ENCODE measurements at regions not wholly inside any gene's neighbourhood (a gene's known extent, or its start where the extent isn't known, plus 50 kb on each side); places are given as distances from the start of the nearest gene placed in this dataset.

DNA sequence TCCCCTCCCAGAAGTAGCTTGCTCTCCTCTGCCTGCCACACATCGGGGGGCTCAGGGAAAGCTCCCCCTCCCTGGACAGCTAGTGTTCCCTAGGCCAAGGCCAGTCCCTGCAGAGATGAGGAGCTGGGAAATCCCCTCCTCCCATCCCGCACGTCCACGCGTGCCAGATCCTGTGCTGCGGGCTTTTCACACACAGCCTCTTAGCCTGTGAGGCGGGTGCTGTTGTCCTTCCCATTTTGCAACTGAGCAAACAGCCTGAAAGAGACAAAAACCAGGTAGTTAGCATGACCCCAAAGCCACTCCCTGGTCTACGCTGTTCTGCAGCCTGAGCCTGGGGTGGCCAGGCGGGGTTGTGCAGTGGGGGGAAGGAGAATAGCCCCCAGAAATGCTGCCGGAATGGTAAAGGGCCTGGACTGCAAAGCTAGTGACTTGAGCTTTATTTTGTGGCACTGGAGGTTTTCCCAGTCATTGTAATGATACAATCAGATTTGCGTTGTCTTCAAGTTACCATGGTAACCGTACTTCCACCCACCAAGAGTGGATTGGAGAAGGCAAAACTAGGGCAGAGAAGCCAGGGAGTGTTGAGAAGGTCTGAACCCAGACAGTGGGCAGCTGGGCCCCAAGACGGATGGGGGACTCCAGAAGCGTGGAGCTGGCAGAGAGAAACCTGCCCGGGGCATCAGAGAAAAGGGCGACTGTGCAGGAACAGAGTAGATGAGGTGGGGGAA is 98.6 kb upstream of the KCTD7 start:
- POLR2A ChIA-PET = no interaction called here
- 96% methylated on average over 14 of the region's 16 CpGs for WGBS (ENCODE audit: insufficient coverage)
- Histone ChIP-seq H3K27me3 (replicated peaks in 2 of 5; ENCODE audit: control insufficient read depth in 4 of 5, insufficient read depth in 5 of 5, low read length in 4 of 5) (no peaks in the 10 kb centered on the region), H3K27ac (ENCODE audit: insufficient read depth in 1 of 2, low read depth in 1 of 2, low read length in 2 of 2, poor library complexity in 1 of 2, severe bottlenecking in 2 of 2) (no peak overlapping the region), H3K9me3 (ENCODE audit: control extremely low read depth in 1 of 5, control insufficient read depth in 4 of 5, insufficient read depth in 2 of 5, low read depth in 1 of 5, low read length in 4 of 5) (no peaks in the 10 kb centered on the region), H3K36me3 (ENCODE audit: control insufficient read depth in 4 of 4, insufficient read depth in 4 of 4, low read length in 3 of 4) (peaks cover 0 to 2% (median under 1%) of the 10 kb centered on the region in 4 experiments), H3K4me1 (ENCODE audit: control extremely low read depth in 1 of 4, control insufficient read depth in 4 of 4, insufficient read depth in 4 of 4, low read length in 3 of 4) (no peaks in the 10 kb centered on the region), H3K4me3 (ENCODE audit: control insufficient read depth in 1 of 7, extremely low read depth in 1 of 7, insufficient read depth in 4 of 7, low read depth in 2 of 7, low read length in 6 of 7) (no peak overlapping the region)
- DNase-seq = peak; percentile 19 to 53 (median 37)
- CTCF ChIA-PET = interaction anchor here (0.6 to 1.3 kb wide), 2 partner anchors 10 to 424 kb away, joined by 3 read pairs; no protein-coding TSS in a partner anchor

DNA sequence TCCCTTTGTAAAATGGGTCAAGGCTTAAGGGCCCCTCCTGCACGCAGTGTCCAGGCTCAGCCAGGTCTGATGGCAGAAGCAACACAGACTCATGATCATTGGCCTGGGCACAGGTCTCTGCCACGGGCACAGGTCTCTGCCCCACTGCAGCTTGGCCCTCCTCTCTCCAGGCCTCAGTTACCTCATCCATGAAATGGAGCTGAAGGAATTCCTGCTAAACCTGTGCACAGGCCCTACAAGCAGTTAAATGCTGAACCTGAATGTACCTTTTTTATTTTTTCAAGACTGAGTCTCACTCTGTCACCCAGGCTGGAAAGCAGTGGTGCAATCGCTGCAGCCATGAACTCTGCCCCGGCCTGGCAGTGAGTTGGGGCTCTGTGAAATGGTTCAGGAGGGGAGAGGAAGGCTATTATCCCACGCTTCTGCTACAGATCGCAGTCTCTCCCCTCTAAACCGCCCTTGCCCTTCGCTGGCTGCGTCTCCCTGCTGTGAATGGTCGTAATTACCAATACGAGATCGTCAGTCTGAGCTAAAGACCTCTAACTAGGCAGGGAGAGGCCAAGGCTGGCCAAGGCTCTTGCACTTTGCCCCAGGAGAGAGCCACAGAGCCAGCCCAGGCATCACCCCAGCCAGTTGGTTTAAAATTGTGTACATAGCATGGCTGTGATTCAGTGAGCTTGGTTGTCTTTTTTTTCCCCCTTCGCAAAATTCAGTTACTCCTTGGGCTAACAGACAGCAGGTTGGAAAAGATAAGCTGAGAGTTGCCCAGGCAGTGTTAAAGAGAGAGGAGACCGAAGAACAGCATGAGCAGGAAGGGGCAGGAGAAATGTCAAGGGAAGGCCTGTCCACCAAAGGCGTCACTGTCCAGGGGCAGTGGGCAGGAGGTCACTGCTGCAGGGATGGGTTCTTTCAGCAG is 93.0 kb upstream of the KCTD7 start:
- WGBS (ENCODE audit: insufficient coverage) = 96% methylated on average over 14 of the region's 15 CpGs
- peak in 2 of 3 donors; percentile 24 to 44 for DNase-seq
- Histone ChIP-seq H3K27ac (ENCODE audit: insufficient read depth in 1 of 2, low read depth in 1 of 2, low read length in 2 of 2, poor library complexity in 1 of 2, severe bottlenecking in 2 of 2) (no peak overlapping the region), H3K9me3 (ENCODE audit: control extremely low read depth in 1 of 5, control insufficient read depth in 4 of 5, insufficient read depth in 2 of 5, low read depth in 1 of 5, low read length in 4 of 5) (no peaks in the 10 kb centered on the region), H3K36me3 (ENCODE audit: control insufficient read depth in 4 of 4, insufficient read depth in 4 of 4, low read length in 3 of 4) (peaks cover 0 to 2% (median 0%) of the 10 kb centered on the region in 4 experiments), H3K4me1 (ENCODE audit: control extremely low read depth in 1 of 4, control insufficient read depth in 4 of 4, insufficient read depth in 4 of 4, low read length in 3 of 4) (no peaks in the 10 kb centered on the region), H3K4me3 (ENCODE audit: control insufficient read depth in 1 of 7, extremely low read depth in 1 of 7, insufficient read depth in 4 of 7, low read depth in 2 of 7, low read length in 6 of 7) (no peak overlapping the region), H3K27me3 (replicated peaks in 2 of 5; ENCODE audit: control insufficient read depth in 4 of 5, insufficient read depth in 5 of 5, low read length in 4 of 5) (no peaks in the 10 kb centered on the region)
- POLR2A ChIA-PET = no interaction called here
- CTCF ChIA-PET = no interaction called here

DNA sequence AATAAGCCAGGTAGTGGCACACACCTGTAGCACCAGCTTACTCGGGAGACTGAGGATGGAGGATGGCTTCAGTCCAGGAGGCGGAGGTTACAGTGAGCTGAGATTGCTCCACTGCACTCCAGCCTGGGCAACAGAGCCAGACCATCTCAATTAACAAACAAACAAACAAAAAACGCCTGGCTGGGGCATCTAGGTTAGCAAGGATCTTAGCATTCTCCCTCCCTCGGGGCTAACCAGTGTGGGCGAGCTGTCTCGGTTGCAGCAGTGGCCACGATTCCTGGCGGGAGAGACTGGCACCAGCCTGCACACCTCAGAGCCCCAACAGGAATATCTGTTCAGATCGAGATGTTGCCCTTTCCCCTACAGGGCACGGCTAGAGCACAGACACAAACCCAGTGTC is 91.3 kb upstream of the KCTD7 start:
- CTCF ChIA-PET = interaction anchor here (0.6 to 1.4 kb wide), 3 partner anchors 9 to 368 kb away, joined by 3 to 5 read pairs (median 4); no protein-coding TSS in a partner anchor
- 99% methylated on average over 9 of the region's 10 CpGs for WGBS (ENCODE audit: insufficient coverage)
- no peaks in the 10 kb centered on the region for H3K27me3 ChIP-seq (replicated peaks in 2 of 5; ENCODE audit: control insufficient read depth in 4 of 5, insufficient read depth in 5 of 5, low read length in 4 of 5)
- H3K4me1 ChIP-seq (ENCODE audit: control extremely low read depth in 1 of 4, control insufficient read depth in 4 of 4, insufficient read depth in 4 of 4, low read length in 3 of 4) = no peaks in the 10 kb centered on the region
- no peaks in the 10 kb centered on the region for H3K9me3 ChIP-seq (ENCODE audit: control extremely low read depth in 1 of 5, control insufficient read depth in 4 of 5, insufficient read depth in 2 of 5, low read depth in 1 of 5, low read length in 4 of 5)
- no peak overlapping the region for H3K27ac ChIP-seq (ENCODE audit: insufficient read depth in 1 of 2, low read depth in 1 of 2, low read length in 2 of 2, poor library complexity in 1 of 2, severe bottlenecking in 2 of 2)
- no peak for DNase-seq
- peaks cover 0 to 7% (median 4%) of the 10 kb centered on the region in 4 experiments for H3K36me3 ChIP-seq (ENCODE audit: control insufficient read depth in 4 of 4, insufficient read depth in 4 of 4, low read length in 3 of 4)
- no peak overlapping the region for H3K4me3 ChIP-seq (ENCODE audit: control insufficient read depth in 1 of 7, extremely low read depth in 1 of 7, insufficient read depth in 4 of 7, low read depth in 2 of 7, low read length in 6 of 7)
- POLR2A ChIA-PET = no interaction called here

DNA sequence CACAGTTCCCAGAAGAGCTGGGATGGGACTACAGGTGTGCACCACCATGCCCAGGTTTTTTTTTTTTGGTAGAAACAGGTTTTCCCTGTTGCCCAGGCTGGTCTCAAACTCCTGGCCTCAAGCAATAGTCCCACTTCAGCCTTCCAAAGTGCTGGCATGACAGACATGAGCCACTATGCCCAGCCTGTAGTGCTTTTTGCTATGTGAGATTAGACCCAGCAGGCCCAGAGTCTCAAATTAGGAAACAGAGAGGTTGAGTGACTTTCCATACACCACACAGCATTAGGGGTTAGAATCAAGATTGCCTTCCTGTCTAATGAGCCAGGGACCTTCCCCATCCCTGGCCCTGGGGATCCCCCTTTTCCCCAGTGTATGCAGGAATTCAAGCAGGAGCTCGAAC is 90.8 kb upstream of the KCTD7 start:
- CTCF ChIA-PET = interaction anchor here (0.6 to 1.2 kb wide), 2 partner anchors 8 to 368 kb away, joined by 3 to 5 read pairs; no protein-coding TSS in a partner anchor

DNA sequence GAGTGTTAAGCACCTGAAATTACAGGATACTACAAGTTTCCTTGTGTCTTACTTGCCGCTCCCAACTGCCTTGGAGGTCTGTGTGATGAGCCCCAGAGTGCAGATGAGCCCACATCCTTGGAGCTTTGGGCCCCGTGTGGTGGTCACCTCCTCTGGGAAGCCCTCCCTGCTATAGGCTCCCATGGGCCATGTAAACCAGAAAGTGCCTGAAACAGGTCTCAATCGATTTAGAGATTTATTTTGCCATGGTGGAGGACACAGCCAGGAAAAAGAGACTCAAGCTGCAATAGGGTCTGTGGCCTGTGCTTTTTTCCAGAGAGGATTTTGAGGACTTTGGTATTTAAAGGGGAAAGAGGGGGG is 89.4 kb upstream of the KCTD7 start:
- no peak overlapping the region for H3K4me3 ChIP-seq (ENCODE audit: control insufficient read depth in 1 of 7, extremely low read depth in 1 of 7, insufficient read depth in 4 of 7, low read depth in 2 of 7, low read length in 6 of 7)
- WGBS (ENCODE audit: insufficient coverage) = 100% methylated on average over 3 of the region's 3 CpGs
- no peaks in the 10 kb centered on the region for H3K27me3 ChIP-seq (replicated peaks in 2 of 5; ENCODE audit: control insufficient read depth in 4 of 5, insufficient read depth in 5 of 5, low read length in 4 of 5)
- no peaks in the 10 kb centered on the region for H3K4me1 ChIP-seq (ENCODE audit: control extremely low read depth in 1 of 4, control insufficient read depth in 4 of 4, insufficient read depth in 4 of 4, low read length in 3 of 4)
- H3K9me3 ChIP-seq (ENCODE audit: control extremely low read depth in 1 of 5, control insufficient read depth in 4 of 5, insufficient read depth in 2 of 5, low read depth in 1 of 5, low read length in 4 of 5) = no peaks in the 10 kb centered on the region
- ChIA-PET CTCF (no interaction called here), POLR2A (no interaction called here)
- peaks cover 0 to 14% (median 4%) of the 10 kb centered on the region in 4 experiments for H3K36me3 ChIP-seq (ENCODE audit: control insufficient read depth in 4 of 4, insufficient read depth in 4 of 4, low read length in 3 of 4)
- no peak for DNase-seq
- H3K27ac ChIP-seq (ENCODE audit: insufficient read depth in 1 of 2, low read depth in 1 of 2, low read length in 2 of 2, poor library complexity in 1 of 2, severe bottlenecking in 2 of 2) = no peak overlapping the region

More for the DNA sequence above, 90.8 kb upstream of the KCTD7 start:
- H3K9me3 ChIP-seq (ENCODE audit: control extremely low read depth in 1 of 5, control insufficient read depth in 4 of 5, insufficient read depth in 2 of 5, low read depth in 1 of 5, low read length in 4 of 5) = no peaks in the 10 kb centered on the region
- H3K27me3 ChIP-seq (replicated peaks in 2 of 5; ENCODE audit: control insufficient read depth in 4 of 5, insufficient read depth in 5 of 5, low read length in 4 of 5) = no peaks in the 10 kb centered on the region
- peaks cover 0 to 10% (median 4%) of the 10 kb centered on the region in 4 experiments for H3K36me3 ChIP-seq (ENCODE audit: control insufficient read depth in 4 of 4, insufficient read depth in 4 of 4, low read length in 3 of 4)
- no peak for DNase-seq
- no peak overlapping the region for H3K27ac ChIP-seq (ENCODE audit: insufficient read depth in 1 of 2, low read depth in 1 of 2, low read length in 2 of 2, poor library complexity in 1 of 2, severe bottlenecking in 2 of 2)
- no CpG with 5 or more reads among the region's 1 CpG for WGBS (ENCODE audit: insufficient coverage)
- no peaks in the 10 kb centered on the region for H3K4me1 ChIP-seq (ENCODE audit: control extremely low read depth in 1 of 4, control insufficient read depth in 4 of 4, insufficient read depth in 4 of 4, low read length in 3 of 4)
- POLR2A ChIA-PET = no interaction called here
- H3K4me3 ChIP-seq (ENCODE audit: control insufficient read depth in 1 of 7, extremely low read depth in 1 of 7, insufficient read depth in 4 of 7, low read depth in 2 of 7, low read length in 6 of 7) = no peak overlapping the region

DNA sequence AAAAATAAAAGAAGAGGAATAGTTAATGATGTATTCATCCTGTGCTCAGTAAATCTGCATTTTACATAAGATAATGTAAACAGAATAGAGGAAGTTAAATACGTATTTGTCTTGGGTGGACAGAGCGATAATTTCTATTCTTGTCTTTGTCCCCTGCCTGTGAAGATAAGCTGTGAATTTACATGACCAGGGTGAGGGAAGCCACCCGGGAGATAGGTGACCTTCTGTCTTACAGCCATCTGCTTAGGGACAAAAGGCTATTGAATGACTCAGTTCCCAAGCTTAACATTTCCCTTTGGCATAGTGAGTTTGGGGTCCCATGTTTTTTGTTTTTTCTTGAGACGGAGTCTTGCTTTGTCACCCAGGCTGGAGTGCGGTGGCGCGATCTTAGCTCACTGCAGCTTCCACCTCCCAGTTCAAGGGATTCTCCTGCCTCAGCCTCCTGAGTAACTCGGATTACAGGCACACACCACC is 88.7 kb upstream of the KCTD7 start:
- CTCF ChIA-PET = interaction anchor here (0.6 kb wide), 1 partner anchor 523 kb away, joined by 3 read pairs; no protein-coding TSS in a partner anchor
- POLR2A ChIA-PET = no interaction called here
- Histone ChIP-seq H3K4me1 (ENCODE audit: control extremely low read depth in 1 of 4, control insufficient read depth in 4 of 4, insufficient read depth in 4 of 4, low read length in 3 of 4) (no peaks in the 10 kb centered on the region), H3K36me3 (ENCODE audit: control insufficient read depth in 4 of 4, insufficient read depth in 4 of 4, low read length in 3 of 4) (peaks cover 0 to 18% (median 5%) of the 10 kb centered on the region in 4 experiments), H3K27ac (ENCODE audit: insufficient read depth in 1 of 2, low read depth in 1 of 2, low read length in 2 of 2, poor library complexity in 1 of 2, severe bottlenecking in 2 of 2) (no peak overlapping the region), H3K27me3 (replicated peaks in 2 of 5; ENCODE audit: control insufficient read depth in 4 of 5, insufficient read depth in 5 of 5, low read length in 4 of 5) (no peaks in the 10 kb centered on the region), H3K4me3 (ENCODE audit: control insufficient read depth in 1 of 7, extremely low read depth in 1 of 7, insufficient read depth in 4 of 7, low read depth in 2 of 7, low read length in 6 of 7) (no peak overlapping the region), H3K9me3 (ENCODE audit: control extremely low read depth in 1 of 5, control insufficient read depth in 4 of 5, insufficient read depth in 2 of 5, low read depth in 1 of 5, low read length in 4 of 5) (no peaks in the 10 kb centered on the region)
- 95% methylated on average over 8 of the region's 8 CpGs for WGBS (ENCODE audit: insufficient coverage)
- DNase-seq = peak in 2 of 3 donors; percentile 49 to 75

DNA sequence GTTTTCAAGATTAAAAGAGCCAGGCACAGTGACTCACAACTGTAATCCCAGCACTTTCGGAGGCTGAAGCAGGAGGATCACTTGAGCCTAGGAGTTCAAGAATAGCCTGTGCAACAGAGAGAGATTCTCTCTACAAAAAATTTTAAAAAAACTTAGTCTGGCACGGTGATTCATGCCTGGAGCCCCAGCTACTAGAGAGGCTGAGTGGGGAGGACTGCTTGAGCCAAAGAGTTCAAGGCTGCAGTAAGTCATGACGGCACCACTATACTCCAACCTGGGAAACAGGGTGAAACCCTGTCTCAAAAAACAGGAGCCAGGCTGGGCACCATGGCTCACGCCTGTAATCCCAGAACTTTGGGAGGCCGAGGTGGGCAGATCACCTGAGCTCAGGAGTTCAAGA is 86.6 kb upstream of the KCTD7 start:
- Histone ChIP-seq H3K9me3 (ENCODE audit: control extremely low read depth in 1 of 5, control insufficient read depth in 4 of 5, insufficient read depth in 2 of 5, low read depth in 1 of 5, low read length in 4 of 5) (no peaks in the 10 kb centered on the region), H3K36me3 (ENCODE audit: control insufficient read depth in 4 of 4, insufficient read depth in 4 of 4, low read length in 3 of 4) (peaks cover 4 to 25% (median 11%) of the 10 kb centered on the region in 4 experiments), H3K27ac (ENCODE audit: insufficient read depth in 1 of 2, low read depth in 1 of 2, low read length in 2 of 2, poor library complexity in 1 of 2, severe bottlenecking in 2 of 2) (no peak overlapping the region), H3K27me3 (replicated peaks in 2 of 5; ENCODE audit: control insufficient read depth in 4 of 5, insufficient read depth in 5 of 5, low read length in 4 of 5) (no peaks in the 10 kb centered on the region), H3K4me3 (ENCODE audit: control insufficient read depth in 1 of 7, extremely low read depth in 1 of 7, insufficient read depth in 4 of 7, low read depth in 2 of 7, low read length in 6 of 7) (no peak overlapping the region), H3K4me1 (ENCODE audit: control extremely low read depth in 1 of 4, control insufficient read depth in 4 of 4, insufficient read depth in 4 of 4, low read length in 3 of 4) (no peaks in the 10 kb centered on the region)
- WGBS (ENCODE audit: insufficient coverage) = 100% methylated on average over 3 of the region's 5 CpGs
- CTCF ChIA-PET = no interaction called here
- no peak for DNase-seq
- POLR2A ChIA-PET = no interaction called here
